ENCODE measurements at regions not wholly inside any gene's neighbourhood (a gene's known extent, or its start where the extent isn't known, plus 50 kb on each side); places are given as distances from the start of the nearest gene placed in this dataset.

GRCh38 chr2:8513601-8514273, 168.1 kb upstream of the ID2 start:
- peak overlapping the region in 4 of 7 donors; percentile 14 to 58 (median 55) for H3K27ac Mint-ChIP-seq
- H2AFZ ChIP-seq (ENCODE audit: insufficient read depth, low read depth, low read length, poor library complexity, severe bottlenecking): no peak overlapping the region
- DNase-seq: no peak
- H3K27me3 ChIP-seq (ENCODE audit: control insufficient read depth in 2 of 2, insufficient read depth in 2 of 2, low read length in 2 of 2): no peaks in the 10 kb centered on the region
- no peak overlapping the region for H3K4me3 ChIP-seq (replicated peaks in 1 of 3; ENCODE audit: low read depth in 2 of 3, low read length in 3 of 3)
- peaks cover 75% of the 10 kb centered on the region for H3K4me1 Mint-ChIP-seq
- peaks cover 0 to 2% (median 0%) of the 10 kb centered on the region in 3 donors for H3K27me3 Mint-ChIP-seq (ENCODE audit: low read depth in 3 of 3)
- WGBS (ENCODE audit: insufficient coverage): 98% methylated on average over 14 of the region's 14 CpGs
- no peaks in the 10 kb centered on the region for H4K20me1 ChIP-seq (ENCODE audit: insufficient read depth, low read length)
- TF ChIP-seq CTCF (IDR thresholded peaks at IDR 0.05): no peak
- peaks cover 1 to 4% of the 10 kb centered on the region in 2 donors for H3K36me3 Mint-ChIP-seq
- H3K9ac ChIP-seq (ENCODE audit: insufficient read depth, low read length, poor library complexity, severe bottlenecking): no peak overlapping the region
- H3K79me2 ChIP-seq (ENCODE audit: insufficient read depth, low read length): no peaks in the 10 kb centered on the region
- no peak overlapping the region for H3K4me3 Mint-ChIP-seq
- intact Hi-C loops (cut with micrococcal nuclease): no loop called here
- no peaks in the 10 kb centered on the region for H3K36me3 ChIP-seq (replicated peaks in 1 of 2; ENCODE audit: control insufficient read depth in 1 of 2, insufficient read depth in 2 of 2, low read length in 2 of 2)
- no peak overlapping the region for H3K27ac ChIP-seq (ENCODE audit: low read depth in 1 of 2, low read length in 2 of 2)
- peaks cover 0 to 15% of the 10 kb centered on the region in 2 donors for H3K9me3 ChIP-seq (replicated peaks in 1 of 2; ENCODE audit: control insufficient read depth in 1 of 2, insufficient read depth in 1 of 2, low read length in 2 of 2)
- no peak overlapping the region for H3K4me2 ChIP-seq (replicated peaks; ENCODE audit: extremely low read depth, low read length, poor library complexity, severe bottlenecking)
- H3K4me1 ChIP-seq (ENCODE audit: control insufficient read depth in 1 of 2, insufficient read depth in 2 of 2, low read length in 2 of 2): peaks cover 60 to 79% of the 10 kb centered on the region in 2 donors
- peaks cover 4 to 13% (median 9%) of the 10 kb centered on the region in 7 donors for H3K9me3 Mint-ChIP-seq

- Histone ChIP-seq H3K9me3 (replicated peaks in 1 of 2; ENCODE audit: control insufficient read depth in 1 of 2, insufficient read depth in 1 of 2, low read length in 2 of 2) (peaks cover 0 to 15% of the 10 kb centered on the region in 2 donors), H3K4me1 (ENCODE audit: control insufficient read depth in 1 of 2, insufficient read depth in 2 of 2, low read length in 2 of 2) (peaks cover 60 to 79% of the 10 kb centered on the region in 2 donors), H3K79me2 (ENCODE audit: insufficient read depth, low read length) (no peaks in the 10 kb centered on the region), H2AFZ (ENCODE audit: insufficient read depth, low read depth, low read length, poor library complexity, severe bottlenecking) (no peak overlapping the region), H3K4me2 (replicated peaks; ENCODE audit: extremely low read depth, low read length, poor library complexity, severe bottlenecking) (no peak overlapping the region), H3K4me3 (replicated peaks in 1 of 3; ENCODE audit: low read depth in 2 of 3, low read length in 3 of 3) (no peak overlapping the region), H3K27me3 (ENCODE audit: control insufficient read depth in 2 of 2, insufficient read depth in 2 of 2, low read length in 2 of 2) (no peaks in the 10 kb centered on the region), H3K27ac (ENCODE audit: low read depth in 1 of 2, low read length in 2 of 2) (peak overlapping the region in 1 of 2 donors; percentile 70), H4K20me1 (ENCODE audit: insufficient read depth, low read length) (no peaks in the 10 kb centered on the region), H3K36me3 (replicated peaks in 1 of 2; ENCODE audit: control insufficient read depth in 1 of 2, insufficient read depth in 2 of 2, low read length in 2 of 2) (no peaks in the 10 kb centered on the region), H3K9ac (ENCODE audit: insufficient read depth, low read length, poor library complexity, severe bottlenecking) (no peak overlapping the region)
- WGBS (ENCODE audit: insufficient coverage): 92% methylated on average over 4 of the region's 4 CpGs
- Mint-ChIP-seq H3K27ac (peak overlapping the region in 3 of 7 donors; percentile 55 to 89 (median 73)), H3K4me3 (no peak overlapping the region), H3K9me3 (peaks cover 4 to 13% (median 9%) of the 10 kb centered on the region in 7 donors), H3K4me1 (peaks cover 76% of the 10 kb centered on the region), H3K27me3 (ENCODE audit: low read depth in 3 of 3) (peaks cover 0 to 2% (median 0%) of the 10 kb centered on the region in 3 donors), H3K36me3 (peaks cover 1 to 4% of the 10 kb centered on the region in 2 donors)
- TF ChIP-seq CTCF (IDR thresholded peaks at IDR 0.05): no peak
- intact Hi-C loops (cut with micrococcal nuclease): no loop called here
- DNase-seq: no peak
These were observed 167.6 kb upstream of the ID2 start for GRCh38 chr2:8514274-8514662.

Measured in CD14-positive monocyte (primary cell).